ENCODE measurements at regions not wholly inside any gene's neighbourhood (a gene's known extent, or its start where the extent isn't known, plus 50 kb on each side); places are given as distances from the start of the nearest gene placed in this dataset.
A peak's percentile ranks its signal among the peaks of the same experiment; 100 is the strongest.

DNA sequence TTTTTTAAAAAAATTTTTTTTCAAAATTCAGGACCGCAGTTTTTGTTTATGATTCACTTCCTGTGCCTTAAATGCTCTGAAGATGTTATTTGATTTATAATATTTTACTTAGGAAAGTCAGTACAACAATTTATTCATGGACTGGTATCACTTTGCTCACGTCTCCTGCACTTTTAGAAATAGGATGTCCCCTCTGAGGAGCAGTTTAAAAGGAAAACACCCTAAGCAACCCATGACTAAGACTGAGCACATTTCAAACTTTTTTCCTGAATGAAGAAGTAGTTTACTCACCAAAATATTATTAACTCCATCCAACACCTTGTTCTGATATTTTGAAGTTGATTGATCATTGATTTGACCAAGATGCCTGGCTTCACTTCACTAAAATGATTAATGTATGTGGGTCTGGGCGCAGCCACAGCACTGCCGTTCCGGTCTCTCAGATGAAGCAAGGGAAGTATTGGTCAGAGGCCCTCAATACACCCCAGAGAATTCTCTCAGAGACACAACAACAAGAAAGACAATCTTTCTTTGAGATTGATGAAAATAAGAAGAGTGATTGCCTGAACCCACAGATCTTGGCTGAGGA, 223.9 kb downstream of the TGFB2 start:
- no peak overlapping the region for H3K4me2 ChIP-seq
- no peak for TF ChIP-seq POLR2A (IDR thresholded peaks at IDR 0.05; ENCODE audit: low read length)
- no peak for TF ChIP-seq EHMT2 (IDR thresholded peaks at IDR 0.05; ENCODE audit: low read depth)
- no peak for TF ChIP-seq CEBPB (IDR thresholded peaks at IDR 0.05)
- no peak for TF ChIP-seq MAFK (IDR thresholded peaks at IDR 0.05; ENCODE audit: partially characterized antibody)
- no peak for TF ChIP-seq MAZ (IDR thresholded peaks at IDR 0.05; ENCODE audit: borderline replicate concordance, low read depth, low read length)
- TF ChIP-seq HOXA7 (CRISPR knock-in tag; IDR thresholded peaks at IDR 0.05): no peak
- TF ChIP-seq GATA3 (IDR thresholded peaks at IDR 0.05; ENCODE audit: borderline replicate concordance): no peak
- no peak for TF ChIP-seq SREBF2 (IDR thresholded peaks at IDR 0.05)
- TF ChIP-seq, protein P1, sequence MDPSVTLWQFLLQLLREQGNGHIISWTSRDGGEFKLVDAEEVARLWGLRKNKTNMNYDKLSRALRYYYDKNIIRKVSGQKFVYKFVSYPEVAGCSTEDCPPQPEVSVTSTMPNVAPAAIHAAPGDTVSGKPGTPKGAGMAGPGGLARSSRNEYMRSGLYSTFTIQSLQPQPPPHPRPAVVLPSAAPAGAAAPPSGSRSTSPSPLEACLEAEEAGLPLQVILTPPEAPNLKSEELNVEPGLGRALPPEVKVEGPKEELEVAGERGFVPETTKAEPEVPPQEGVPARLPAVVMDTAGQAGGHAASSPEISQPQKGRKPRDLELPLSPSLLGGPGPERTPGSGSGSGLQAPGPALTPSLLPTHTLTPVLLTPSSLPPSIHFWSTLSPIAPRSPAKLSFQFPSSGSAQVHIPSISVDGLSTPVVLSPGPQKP (IDR thresholded peaks at IDR 0.05; ENCODE audit: low read depth, low read length): no peak
- TF ChIP-seq FOSB (CRISPR knock-in tag; IDR thresholded peaks at IDR 0.05): no peak
- ChIA-PET CTCF (no interaction called here), POLR2A (no interaction called here)
- FAIRE-seq: no peak
- H3K4me1 ChIP-seq: peaks cover 3% of the 10 kb centered on the region; the same call in 1 of the 3 replicates
- H3K27ac ChIP-seq: peak overlapping the region in 1 of 2 experiments; percentile 27; a peak in 2 of 6 replicates
- WGBS (ENCODE audit: missing lambda C conversion rate): 91% methylated on average over 5 of the region's 5 CpGs
- no peak overlapping the region for H3K4me3 ChIP-seq
- no peak for ATAC-seq
- 0 out of 3 replicates have a peak, but pooled peaks cover 1% of the 10 kb centered on the region for H3K9me3 ChIP-seq
- DNase-seq (ENCODE audit: low read depth in 1 of 2, low spot score in 1 of 2): no peak

- ChIA-PET CTCF (interaction anchor here (1.0 kb wide), 1 partner anchor 12 kb away, joined by 3 read pairs; no protein-coding TSS in a partner anchor), POLR2A (no interaction called here)
- Histone ChIP-seq H3K27ac (no peak overlapping the region), H3K9me3 (peaks cover 13% of the 10 kb centered on the region), H3K4me2 (no peak overlapping the region), H3K4me3 (no peak overlapping the region), H3K4me1 (peaks cover 3% of the 10 kb centered on the region; the same call in 1 of the 3 replicates)
- FAIRE-seq (no peak), DNase-seq (ENCODE audit: low read depth in 1 of 2, low spot score in 1 of 2) (no peak), ATAC-seq (no peak)
- TF ChIP-seq ZFP36 (IDR thresholded peaks at IDR 0.05; ENCODE audit: borderline replicate concordance, partially characterized antibody) (no peak), PHF8 (IDR thresholded peaks at IDR 0.05; ENCODE audit: borderline replicate concordance, low read depth) (no peak), CBX2 (IDR thresholded peaks at IDR 0.05; ENCODE audit: borderline replicate concordance, low read depth) (no peak), ATOH8 (CRISPR knock-in tag; IDR thresholded peaks at IDR 0.05; ENCODE audit: low read depth) (no peak), POLR2A (IDR thresholded peaks at IDR 0.05; ENCODE audit: low read length) (no peak), ZSCAN20 (CRISPR knock-in tag; IDR thresholded peaks at IDR 0.05) (no peak), CHD2 (IDR thresholded peaks at IDR 0.05; ENCODE audit: low read length, partially characterized antibody) (no peak), FOXS1 (CRISPR knock-in tag; IDR thresholded peaks at IDR 0.05) (no peak), HOXB13 (CRISPR knock-in tag; IDR thresholded peaks at IDR 0.05; ENCODE audit: low read depth) (no peak), GATA3 (IDR thresholded peaks at IDR 0.05; ENCODE audit: borderline replicate concordance) (no peak), POLR2AphosphoS2 (conservative IDR thresholded peaks at IDR 0.05; ENCODE audit: low read length) (no peak), RAD21 (conservative IDR thresholded peaks at IDR 0.05 in 1 of 2, IDR thresholded peaks at IDR 0.05 in 1 of 2) (no peak), HOXA7 (CRISPR knock-in tag; IDR thresholded peaks at IDR 0.05) (no peak)
- TF ChIP-seq, protein P2, sequence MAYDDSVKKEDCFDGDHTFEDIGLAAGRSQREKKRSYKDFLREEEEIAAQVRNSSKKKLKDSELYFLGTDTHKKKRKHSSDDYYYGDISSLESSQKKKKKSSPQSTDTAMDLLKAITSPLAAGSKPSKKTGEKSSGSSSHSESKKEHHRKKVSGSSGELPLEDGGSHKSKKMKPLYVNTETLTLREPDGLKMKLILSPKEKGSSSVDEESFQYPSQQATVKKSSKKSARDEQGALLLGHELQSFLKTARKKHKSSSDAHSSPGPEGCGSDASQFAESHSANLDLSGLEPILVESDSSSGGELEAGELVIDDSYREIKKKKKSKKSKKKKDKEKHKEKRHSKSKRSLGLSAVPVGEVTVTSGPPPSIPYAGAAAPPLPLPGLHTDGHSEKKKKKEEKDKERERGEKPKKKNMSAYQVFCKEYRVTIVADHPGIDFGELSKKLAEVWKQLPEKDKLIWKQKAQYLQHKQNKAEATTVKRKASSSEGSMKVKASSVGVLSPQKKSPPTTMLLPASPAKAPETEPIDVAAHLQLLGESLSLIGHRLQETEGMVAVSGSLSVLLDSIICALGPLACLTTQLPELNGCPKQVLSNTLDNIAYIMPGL (CRISPR knock-in tag; IDR thresholded peaks at IDR 0.05; ENCODE audit: borderline replicate concordance): no peak
- 92% methylated on average over 2 of the region's 2 CpGs for WGBS (ENCODE audit: missing lambda C conversion rate)
These were observed 225.3 kb downstream of the TGFB2 start for GRCh38 chr1:218570456-218570855.
